ENCODE measurements at regions not wholly inside any gene's neighbourhood (a gene's known extent, or its start where the extent isn't known, plus 50 kb on each side); places are given as distances from the start of the nearest gene placed in this dataset.

- DNase-seq: no peak
- H3K27ac Mint-ChIP-seq (ENCODE audit: unreplicated experiment): peak overlapping the region; percentile 77
- peak overlapping the region; percentile 26 for H3K4me3 Mint-ChIP-seq (ENCODE audit: unreplicated experiment)
- H3K9me3 Mint-ChIP-seq (ENCODE audit: unreplicated experiment): peaks cover 6% of the 10 kb centered on the region
- no peaks in the 10 kb centered on the region for H3K27me3 Mint-ChIP-seq (ENCODE audit: unreplicated experiment)
- H3K36me3 Mint-ChIP-seq (ENCODE audit: unreplicated experiment): no peaks in the 10 kb centered on the region
- no peak for TF ChIP-seq CTCF (IDR thresholded peaks at IDR 0.05; ENCODE audit: partially characterized antibody, unreplicated experiment)
- peaks cover 18% of the 10 kb centered on the region for H3K4me1 Mint-ChIP-seq (ENCODE audit: low read depth, unreplicated experiment)
Observed at GRCh38 chr9:13430368-13431221, 151.1 kb upstream of the MPDZ start.

- peaks cover 18% of the 10 kb centered on the region for H3K4me1 Mint-ChIP-seq (ENCODE audit: low read depth, unreplicated experiment)
- H3K9me3 Mint-ChIP-seq (ENCODE audit: unreplicated experiment): peaks cover 6% of the 10 kb centered on the region
- no peak overlapping the region for H3K4me3 Mint-ChIP-seq (ENCODE audit: unreplicated experiment)
- H3K27ac Mint-ChIP-seq (ENCODE audit: unreplicated experiment): no peak overlapping the region
- H3K27me3 Mint-ChIP-seq (ENCODE audit: unreplicated experiment): no peaks in the 10 kb centered on the region
- H3K36me3 Mint-ChIP-seq (ENCODE audit: unreplicated experiment): no peaks in the 10 kb centered on the region
- TF ChIP-seq CTCF (IDR thresholded peaks at IDR 0.05; ENCODE audit: partially characterized antibody, unreplicated experiment): no peak
- no peak for DNase-seq
Observed at GRCh38 chr9:13429301-13430190, 150.1 kb upstream of the MPDZ start.

GRCh38 chr9:13428766-13429165 is 149.3 kb upstream of the MPDZ start:
- Mint-ChIP-seq H3K27me3 (ENCODE audit: unreplicated experiment) (no peaks in the 10 kb centered on the region), H3K4me3 (ENCODE audit: unreplicated experiment) (no peak overlapping the region), H3K27ac (ENCODE audit: unreplicated experiment) (no peak overlapping the region), H3K9me3 (ENCODE audit: unreplicated experiment) (peaks cover 6% of the 10 kb centered on the region), H3K4me1 (ENCODE audit: low read depth, unreplicated experiment) (peaks cover 18% of the 10 kb centered on the region), H3K36me3 (ENCODE audit: unreplicated experiment) (no peaks in the 10 kb centered on the region)
- TF ChIP-seq CTCF (IDR thresholded peaks at IDR 0.05; ENCODE audit: partially characterized antibody, unreplicated experiment): no peak
- no peak for DNase-seq

GRCh38 chr9:13427587-13427986 is 148.1 kb upstream of the MPDZ start:
- TF ChIP-seq CTCF (IDR thresholded peaks at IDR 0.05; ENCODE audit: partially characterized antibody, unreplicated experiment): peak; percentile 87
- H3K9me3 Mint-ChIP-seq (ENCODE audit: unreplicated experiment): peaks cover 6% of the 10 kb centered on the region
- DNase-seq: no peak
- no peak overlapping the region for H3K4me3 Mint-ChIP-seq (ENCODE audit: unreplicated experiment)
- H3K4me1 Mint-ChIP-seq (ENCODE audit: low read depth, unreplicated experiment): peaks cover 18% of the 10 kb centered on the region
- H3K36me3 Mint-ChIP-seq (ENCODE audit: unreplicated experiment): no peaks in the 10 kb centered on the region
- no peak overlapping the region for H3K27ac Mint-ChIP-seq (ENCODE audit: unreplicated experiment)
- H3K27me3 Mint-ChIP-seq (ENCODE audit: unreplicated experiment): no peaks in the 10 kb centered on the region
